ENCODE measurements at regions not wholly inside any gene's neighbourhood (a gene's known extent, or its start where the extent isn't known, plus 50 kb on each side); places are given as distances from the start of the nearest gene placed in this dataset.

DNA sequence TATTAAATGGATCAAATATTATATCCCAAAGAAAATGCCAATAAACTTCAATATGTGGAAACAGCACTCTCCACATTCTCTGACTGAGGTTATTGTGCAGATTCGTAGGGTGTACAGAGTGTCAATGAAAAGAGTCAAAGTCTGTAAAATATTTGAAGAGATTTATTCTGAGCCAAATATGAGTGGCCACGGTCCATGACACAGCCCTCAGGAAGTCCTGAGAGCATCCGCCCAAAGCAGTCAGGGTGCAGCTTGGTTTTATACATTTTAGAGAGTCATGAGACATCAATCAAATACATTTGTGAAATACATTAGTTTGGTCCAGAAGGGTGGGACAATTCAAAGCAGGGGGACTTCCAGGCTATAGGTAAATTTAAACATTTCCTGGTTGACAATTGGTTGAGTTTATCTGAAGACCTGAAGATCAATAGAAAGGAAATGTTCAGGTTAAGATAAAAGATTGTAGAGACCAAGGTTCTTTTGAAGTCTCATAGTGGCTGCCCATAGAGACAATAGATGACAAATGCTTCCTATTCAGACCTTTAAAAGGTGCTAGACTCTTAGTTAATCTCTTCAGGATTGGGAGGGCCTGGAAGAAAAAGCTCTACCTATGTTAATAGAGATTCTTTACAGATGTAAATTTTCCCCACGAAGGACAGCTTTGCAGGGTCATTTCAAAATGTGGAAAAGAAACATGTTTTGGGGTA, 569.5 kb downstream of the MATN1 start:
- H3K4me3 ChIP-seq (ENCODE audit: insufficient read length, low read depth), result no peak overlapping the region
- H3K27me3 ChIP-seq (ENCODE audit: insufficient read depth, insufficient read length), result no peaks in the 10 kb centered on the region
- H3K9ac ChIP-seq (ENCODE audit: insufficient read length, low read depth), result no peak overlapping the region
- no peaks in the 10 kb centered on the region for H3K36me3 ChIP-seq (ENCODE audit: insufficient read depth, insufficient read length, low read length)
- H3K4me1 ChIP-seq (ENCODE audit: insufficient read depth, insufficient read length), result no peaks in the 10 kb centered on the region
- peaks cover 64% of the 10 kb centered on the region for H3K9me3 ChIP-seq (ENCODE audit: insufficient read depth, low read length)
- TF ChIP-seq YY1 (IDR thresholded peaks at IDR 0.05; ENCODE audit: insufficient read depth, insufficient read length) (no peak), ZNF274 (IDR thresholded peaks at IDR 0.05; ENCODE audit: low read depth, low read length) (no peak)
- DNase-seq (ENCODE audit: low read depth, low spot score), result peak; percentile 23

DNA sequence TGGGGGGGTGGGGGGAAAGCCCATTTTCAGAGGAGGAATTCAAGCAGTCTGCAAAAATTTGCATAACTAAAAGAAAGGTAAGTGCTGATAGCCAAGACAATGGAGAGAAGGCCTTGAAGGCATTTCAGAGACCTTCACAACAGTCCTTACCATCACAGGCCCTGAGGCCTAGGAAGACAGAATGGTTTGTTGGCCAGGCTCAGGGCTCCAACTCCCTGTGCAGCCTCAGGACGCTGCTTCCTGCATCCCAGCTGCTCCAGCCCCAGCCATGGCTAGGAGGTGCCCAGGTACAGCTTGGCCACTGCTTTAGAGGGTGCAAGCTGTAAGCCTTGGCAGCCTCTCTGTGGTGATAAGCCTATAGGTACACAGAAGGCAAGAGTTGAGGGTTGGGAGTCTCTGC, 571.6 kb downstream of the MATN1 start:
- H3K4me1 ChIP-seq (ENCODE audit: insufficient read depth, insufficient read length), result no peaks in the 10 kb centered on the region
- DNase-seq (ENCODE audit: low read depth, low spot score), result peak; percentile 33
- no peak for TF ChIP-seq YY1 (IDR thresholded peaks at IDR 0.05; ENCODE audit: insufficient read depth, insufficient read length)
- no peak for TF ChIP-seq ZNF274 (IDR thresholded peaks at IDR 0.05; ENCODE audit: low read depth, low read length)
- no peak for TF ChIP-seq SUZ12 (IDR thresholded peaks at IDR 0.05; ENCODE audit: extremely low read depth, insufficient read depth, insufficient read length)
- no peak overlapping the region for H3K4me3 ChIP-seq (ENCODE audit: insufficient read length, low read depth)
- H3K9me3 ChIP-seq (ENCODE audit: insufficient read depth, low read length), result peaks cover 61% of the 10 kb centered on the region
- H3K9ac ChIP-seq (ENCODE audit: insufficient read length, low read depth), result no peak overlapping the region
- H3K27me3 ChIP-seq (ENCODE audit: insufficient read depth, insufficient read length), result no peaks in the 10 kb centered on the region
- H3K36me3 ChIP-seq (ENCODE audit: insufficient read depth, insufficient read length, low read length), result no peaks in the 10 kb centered on the region

- no peaks in the 10 kb centered on the region for H3K36me3 ChIP-seq (ENCODE audit: insufficient read depth, insufficient read length, low read length)
- H3K4me3 ChIP-seq (ENCODE audit: insufficient read length, low read depth), result no peak overlapping the region
- no peaks in the 10 kb centered on the region for H3K27me3 ChIP-seq (ENCODE audit: insufficient read depth, insufficient read length)
- peaks cover 54% of the 10 kb centered on the region for H3K9me3 ChIP-seq (ENCODE audit: insufficient read depth, low read length)
- no peak for DNase-seq (ENCODE audit: low read depth, low spot score)
- H3K4me1 ChIP-seq (ENCODE audit: insufficient read depth, insufficient read length), result no peaks in the 10 kb centered on the region
- no peak for TF ChIP-seq SUZ12 (IDR thresholded peaks at IDR 0.05; ENCODE audit: extremely low read depth, insufficient read depth, insufficient read length)
- TF ChIP-seq ZNF274 (IDR thresholded peaks at IDR 0.05; ENCODE audit: low read depth, low read length), result no peak
- TF ChIP-seq YY1 (IDR thresholded peaks at IDR 0.05; ENCODE audit: insufficient read depth, insufficient read length), result no peak
- H3K9ac ChIP-seq (ENCODE audit: insufficient read length, low read depth), result no peak overlapping the region
These were observed 572.3 kb downstream of the MATN1 start for GRCh38 chr1:30151119-30151518.

DNA sequence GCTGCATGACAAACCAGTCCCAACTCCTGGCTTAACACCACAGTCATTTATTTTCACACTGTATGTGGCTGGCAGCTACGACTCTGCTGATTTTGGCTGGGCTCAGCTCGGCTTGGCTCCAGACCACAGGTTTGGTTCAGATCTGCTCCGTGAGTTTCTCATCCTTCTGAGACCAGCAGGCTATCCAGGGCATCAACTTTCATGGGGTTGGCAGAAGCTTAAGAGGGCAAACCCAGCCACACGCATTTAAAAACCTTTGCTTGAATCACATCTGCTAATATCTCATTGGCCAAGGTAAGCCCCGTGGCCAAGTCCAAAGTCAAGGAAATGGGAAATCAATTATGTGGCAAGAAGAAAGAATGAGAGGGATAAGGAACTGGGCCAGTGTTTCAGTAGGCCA, 574.2 kb downstream of the MATN1 start:
- Histone ChIP-seq H3K4me1 (ENCODE audit: insufficient read depth, insufficient read length) (no peaks in the 10 kb centered on the region), H3K9me3 (ENCODE audit: insufficient read depth, low read length) (peaks cover 42% of the 10 kb centered on the region), H3K36me3 (ENCODE audit: insufficient read depth, insufficient read length, low read length) (no peaks in the 10 kb centered on the region), H3K4me3 (ENCODE audit: insufficient read length, low read depth) (no peak overlapping the region), H3K9ac (ENCODE audit: insufficient read length, low read depth) (no peak overlapping the region), H3K27me3 (ENCODE audit: insufficient read depth, insufficient read length) (no peaks in the 10 kb centered on the region)
- no peak for DNase-seq (ENCODE audit: low read depth, low spot score)
- TF ChIP-seq SUZ12 (IDR thresholded peaks at IDR 0.05; ENCODE audit: extremely low read depth, insufficient read depth, insufficient read length) (no peak), YY1 (IDR thresholded peaks at IDR 0.05; ENCODE audit: insufficient read depth, insufficient read length) (no peak), ZNF274 (IDR thresholded peaks at IDR 0.05; ENCODE audit: low read depth, low read length) (no peak)

DNA sequence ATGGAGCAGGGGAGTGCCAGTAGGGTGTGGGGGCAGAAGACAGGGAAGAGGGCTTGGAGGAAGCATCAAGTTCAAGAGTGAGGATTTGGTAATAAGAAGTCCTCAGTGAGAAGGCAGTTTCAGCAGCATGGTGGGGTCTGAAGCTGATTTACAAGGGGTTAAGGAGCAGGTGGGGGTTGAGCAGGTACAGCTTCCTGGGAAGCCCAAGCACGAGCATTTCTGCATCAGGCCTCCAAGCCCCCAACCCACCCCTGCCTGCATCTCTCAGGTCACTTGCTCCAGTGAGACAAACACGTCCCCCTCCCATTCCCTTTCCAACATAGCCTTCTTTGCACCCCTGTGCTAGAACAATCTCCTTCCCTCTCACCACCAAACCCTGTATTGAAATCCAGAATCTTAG, 574.7 kb downstream of the MATN1 start:
- no peak overlapping the region for H3K9ac ChIP-seq (ENCODE audit: insufficient read length, low read depth)

DNA sequence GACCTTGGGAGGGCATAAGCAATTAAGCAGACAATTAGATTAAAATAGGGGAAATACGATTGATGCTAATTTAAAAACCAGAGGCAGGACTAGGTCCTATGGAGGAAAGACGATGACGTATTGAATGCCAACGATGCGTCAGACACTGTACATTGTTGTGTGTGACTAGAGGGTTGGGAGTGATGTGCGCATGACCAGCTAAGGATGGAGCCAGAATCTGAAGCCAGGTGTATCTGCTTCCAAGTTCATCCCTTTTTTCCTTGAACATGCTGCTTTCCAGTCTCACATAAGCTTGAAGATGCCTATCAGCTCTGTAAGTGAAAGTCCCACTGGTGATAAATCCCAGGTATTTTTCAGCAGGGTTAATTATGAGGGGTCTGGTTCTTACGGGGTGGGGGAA, 576.2 kb downstream of the MATN1 start:
- no peak for DNase-seq (ENCODE audit: low read depth, low spot score)
- Histone ChIP-seq H3K4me1 (ENCODE audit: insufficient read depth, insufficient read length) (no peaks in the 10 kb centered on the region), H3K9ac (ENCODE audit: insufficient read length, low read depth) (no peak overlapping the region), H3K27me3 (ENCODE audit: insufficient read depth, insufficient read length) (no peaks in the 10 kb centered on the region), H3K4me3 (ENCODE audit: insufficient read length, low read depth) (no peak overlapping the region), H3K36me3 (ENCODE audit: insufficient read depth, insufficient read length, low read length) (no peaks in the 10 kb centered on the region), H3K9me3 (ENCODE audit: insufficient read depth, low read length) (peaks cover 35% of the 10 kb centered on the region; the same call in 1 of the 2 replicates)
- TF ChIP-seq SUZ12 (IDR thresholded peaks at IDR 0.05; ENCODE audit: extremely low read depth, insufficient read depth, insufficient read length) (no peak), ZNF274 (IDR thresholded peaks at IDR 0.05; ENCODE audit: low read depth, low read length) (no peak), YY1 (IDR thresholded peaks at IDR 0.05; ENCODE audit: insufficient read depth, insufficient read length) (no peak)

More for the DNA sequence above, 574.7 kb downstream of the MATN1 start:
- Histone ChIP-seq H3K27me3 (ENCODE audit: insufficient read depth, insufficient read length) (no peaks in the 10 kb centered on the region), H3K4me1 (ENCODE audit: insufficient read depth, insufficient read length) (no peaks in the 10 kb centered on the region), H3K36me3 (ENCODE audit: insufficient read depth, insufficient read length, low read length) (no peaks in the 10 kb centered on the region), H3K9me3 (ENCODE audit: insufficient read depth, low read length) (peaks cover 39% of the 10 kb centered on the region), H3K4me3 (ENCODE audit: insufficient read length, low read depth) (no peak overlapping the region)
- TF ChIP-seq SUZ12 (IDR thresholded peaks at IDR 0.05; ENCODE audit: extremely low read depth, insufficient read depth, insufficient read length) (no peak), ZNF274 (IDR thresholded peaks at IDR 0.05; ENCODE audit: low read depth, low read length) (no peak), YY1 (IDR thresholded peaks at IDR 0.05; ENCODE audit: insufficient read depth, insufficient read length) (no peak)
- no peak for DNase-seq (ENCODE audit: low read depth, low spot score)

DNA sequence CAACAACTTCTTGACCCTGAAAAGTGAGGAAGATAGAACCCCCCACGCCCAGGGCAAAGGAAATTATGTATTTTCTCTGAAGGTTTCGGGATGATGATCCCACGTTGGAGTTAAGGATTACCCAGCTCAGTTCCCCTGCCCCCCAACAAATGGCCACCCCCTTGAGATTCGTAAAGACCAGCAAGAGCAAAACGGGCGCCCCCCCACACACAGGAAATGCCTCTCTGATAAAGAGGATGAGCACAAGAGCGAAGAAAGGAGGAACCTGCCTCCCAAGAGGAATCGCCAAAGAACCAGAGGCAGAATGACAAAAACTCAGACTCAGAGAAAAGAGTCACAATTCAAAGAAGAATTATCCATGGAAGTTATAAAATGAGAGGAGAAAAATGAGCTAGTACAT, 576.9 kb downstream of the MATN1 start:
- Histone ChIP-seq H3K36me3 (ENCODE audit: insufficient read depth, insufficient read length, low read length) (no peaks in the 10 kb centered on the region), H3K27me3 (ENCODE audit: insufficient read depth, insufficient read length) (no peaks in the 10 kb centered on the region), H3K9me3 (ENCODE audit: insufficient read depth, low read length) (peaks cover 28% of the 10 kb centered on the region; the same call in 1 of the 2 replicates), H3K4me3 (ENCODE audit: insufficient read length, low read depth) (no peak overlapping the region), H3K9ac (ENCODE audit: insufficient read length, low read depth) (no peak overlapping the region), H3K4me1 (ENCODE audit: insufficient read depth, insufficient read length) (no peaks in the 10 kb centered on the region)
- no peak for DNase-seq (ENCODE audit: low read depth, low spot score)
- TF ChIP-seq SUZ12 (IDR thresholded peaks at IDR 0.05; ENCODE audit: extremely low read depth, insufficient read depth, insufficient read length) (no peak), ZNF274 (IDR thresholded peaks at IDR 0.05; ENCODE audit: low read depth, low read length) (no peak), YY1 (IDR thresholded peaks at IDR 0.05; ENCODE audit: insufficient read depth, insufficient read length) (no peak)

Data from NT2/D1 (cell line).